D341Med (cell line): ENCODE measurements at regions not wholly inside any gene's neighbourhood (a gene's known extent, or its start where the extent isn't known, plus 50 kb on each side); places are given as distances from the start of the nearest gene placed in this dataset.
"Not testable (repeated sequence)": the region's sequence is repeated elsewhere in the genome, so short reads cannot be mapped to it uniquely, and the experiment has no call there.

ENCODE experiments used
- DNase-seq: peaks from one replicate; pipeline ENCODE4 v3.0.0; 2012; ENCODE audit warnings: low spot score

- DNase-seq, result no peak
Observed at GRCh38 chr7:96561892-96562291, 147.8 kb downstream of the SEM1 start.

- no peak for DNase-seq
Observed at GRCh38 chr7:96558530-96558929, 151.1 kb downstream of the SEM1 start.

- DNase-seq, result no peak
Observed at GRCh38 chr7:96558093-96558492, 151.6 kb downstream of the SEM1 start.

- not testable (repeated sequence) for DNase-seq
Observed at GRCh38 chr7:96557598-96557997, 152.0 kb downstream of the SEM1 start.

GRCh38 chr7:96548664-96549063 lies 161.0 kb downstream of the SEM1 start:
- DNase-seq, result no peak

- no peak for DNase-seq
Observed at GRCh38 chr7:96547371-96547811, 162.3 kb downstream of the SEM1 start.

- no peak for DNase-seq
Observed at GRCh38 chr7:96546426-96546825, 163.2 kb downstream of the SEM1 start.

- no peak for DNase-seq
Observed at GRCh38 chr7:96539471-96539870, 170.2 kb downstream of the SEM1 start.

- DNase-seq, result no peak
Observed at GRCh38 chr7:96538632-96539031, 171.0 kb downstream of the SEM1 start.

- DNase-seq, result no peak
Observed at GRCh38 chr7:96534221-96534620, 175.4 kb downstream of the SEM1 start.

GRCh38 chr7:96532428-96532935 lies 177.2 kb downstream of the SEM1 start:
- no peak for DNase-seq

- no peak for DNase-seq
Observed at GRCh38 chr7:96531331-96531730, 178.3 kb downstream of the SEM1 start.

GRCh38 chr7:96530786-96531185 lies 178.9 kb downstream of the SEM1 start:
- no peak for DNase-seq

- no peak for DNase-seq
Observed at GRCh38 chr7:96527133-96527827, 182.4 kb downstream of the SEM1 start.

GRCh38 chr7:96526496-96526895 lies 183.2 kb downstream of the SEM1 start:
- DNase-seq, result no peak

GRCh38 chr7:96521068-96521894 lies 188.4 kb downstream of the SEM1 start:
- no peak for DNase-seq

- no peak for DNase-seq
Observed at GRCh38 chr7:96508371-96508770, 186.5 kb upstream of the SLC25A13 start.

- DNase-seq, result no peak
Observed at GRCh38 chr7:96503597-96503996, 181.7 kb upstream of the SLC25A13 start.

- no peak for DNase-seq
Observed at GRCh38 chr7:96501318-96501717, 179.4 kb upstream of the SLC25A13 start.

- DNase-seq, result no peak
Observed at GRCh38 chr7:96499532-96499931, 177.6 kb upstream of the SLC25A13 start.

- no peak for DNase-seq
Observed at GRCh38 chr7:96497567-96497966, 175.7 kb upstream of the SLC25A13 start.

GRCh38 chr7:96495751-96496216 lies 173.9 kb upstream of the SLC25A13 start:
- DNase-seq, result no peak

- DNase-seq, result no peak
Observed at GRCh38 chr7:96486681-96487080, 164.8 kb upstream of the SLC25A13 start.
